ENCODE measurements at regions not wholly inside any gene's neighbourhood (a gene's known extent, or its start where the extent isn't known, plus 50 kb on each side); places are given as distances from the start of the nearest gene placed in this dataset.

- no peaks in the 10 kb centered on the region for H3K79me2 ChIP-seq (ENCODE audit: control insufficient read depth, insufficient read depth, low read length)
- H3K9me3 ChIP-seq (replicated peaks; ENCODE audit: control insufficient read depth, insufficient read depth, low read length), result peaks cover 2% of the 10 kb centered on the region
- no peak for FAIRE-seq
- H3K27ac ChIP-seq (ENCODE audit: insufficient read depth, low read depth, low read length), result no peak overlapping the region
- H3K4me2 ChIP-seq (ENCODE audit: insufficient read depth, low read length), result no peak overlapping the region
- ChIA-PET POLR2A (no interaction called here), CTCF (no interaction called here)
- H2AFZ ChIP-seq (ENCODE audit: low read depth, low read length), result no peak overlapping the region
- TF ChIP-seq EZH2 (IDR thresholded peaks at IDR 0.05; ENCODE audit: borderline replicate concordance, low read depth, low read length, severe bottlenecking) (no peak), POLR2AphosphoS5 (IDR thresholded peaks at IDR 0.05; ENCODE audit: insufficient read depth, low read depth, low read length) (no peak), FOS (IDR thresholded peaks at IDR 0.05; ENCODE audit: borderline replicate concordance, insufficient read depth, low read length) (no peak), GATA2 (IDR thresholded peaks at IDR 0.05; ENCODE audit: insufficient read depth, insufficient read length, low read depth, low read length) (no peak), MYC (IDR thresholded peaks at IDR 0.05; ENCODE audit: low read depth, low read length) (no peak), CTCF (IDR thresholded peaks at IDR 0.05; ENCODE audit: extremely low read depth in 1 of 2, insufficient read depth in 1 of 2, low read depth in 1 of 2, low read length in 2 of 2) (no peak), POLR2A (IDR thresholded peaks at IDR 0.05; ENCODE audit: low read depth, low read length) (no peak), JUN (IDR thresholded peaks at IDR 0.05; ENCODE audit: borderline replicate concordance, insufficient read depth, insufficient read length, low read depth) (no peak)
- TF ChIP-seq, protein P1, sequence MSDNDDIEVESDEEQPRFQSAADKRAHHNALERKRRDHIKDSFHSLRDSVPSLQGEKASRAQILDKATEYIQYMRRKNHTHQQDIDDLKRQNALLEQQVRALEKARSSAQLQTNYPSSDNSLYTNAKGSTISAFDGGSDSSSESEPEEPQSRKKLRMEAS (IDR thresholded peaks at IDR 0.05; ENCODE audit: insufficient read depth, insufficient read length), result no peak
- no peaks in the 10 kb centered on the region for H3K9me1 ChIP-seq (replicated peaks; ENCODE audit: control insufficient read depth, extremely low read depth, insufficient read depth, low read length)
- intact Hi-C loops (cut with micrococcal nuclease) (no loop called here), dilution Hi-C loops (cut with MboI; ENCODE audit: extremely low pct_ligation_motif_present, low sequenced_read_pairs) (no loop called here)
- BruUV-seq (replicated peaks), result no TSS peak
- no peaks in the 10 kb centered on the region for H3K36me3 ChIP-seq (ENCODE audit: control insufficient read depth in 2 of 2, extremely low read depth in 1 of 2, insufficient read depth in 2 of 2, low read length in 2 of 2)
- DNase-seq (ENCODE audit: low read depth, low spot score), result no peak
- H4K20me1 ChIP-seq (replicated peaks; ENCODE audit: control insufficient read depth, extremely low read depth, insufficient read depth, low read length), result no peaks in the 10 kb centered on the region
- no peaks in the 10 kb centered on the region for H3K27me3 ChIP-seq (ENCODE audit: control insufficient read depth in 2 of 2, insufficient read depth in 2 of 2, low read length in 2 of 2)
- no peaks in the 10 kb centered on the region for H3K4me1 ChIP-seq (ENCODE audit: control insufficient read depth, extremely low read depth, insufficient read depth, low read length)
- H3K9ac ChIP-seq (replicated peaks; ENCODE audit: extremely low read depth, insufficient read depth, low read length), result no peak overlapping the region
- no peak overlapping the region for H3K4me3 ChIP-seq (replicated peaks in 1 of 3; ENCODE audit: insufficient read depth in 1 of 3, low read depth in 1 of 3, low read length in 3 of 3)
These were observed 936.1 kb upstream of the SOX9 start for GRCh38 chr17:71184716-71185115.

All from endothelial cell of umbilical vein (primary cell).